ENCODE measurements at regions not wholly inside any gene's neighbourhood (a gene's known extent, or its start where the extent isn't known, plus 50 kb on each side); places are given as distances from the start of the nearest gene placed in this dataset.

DNA sequence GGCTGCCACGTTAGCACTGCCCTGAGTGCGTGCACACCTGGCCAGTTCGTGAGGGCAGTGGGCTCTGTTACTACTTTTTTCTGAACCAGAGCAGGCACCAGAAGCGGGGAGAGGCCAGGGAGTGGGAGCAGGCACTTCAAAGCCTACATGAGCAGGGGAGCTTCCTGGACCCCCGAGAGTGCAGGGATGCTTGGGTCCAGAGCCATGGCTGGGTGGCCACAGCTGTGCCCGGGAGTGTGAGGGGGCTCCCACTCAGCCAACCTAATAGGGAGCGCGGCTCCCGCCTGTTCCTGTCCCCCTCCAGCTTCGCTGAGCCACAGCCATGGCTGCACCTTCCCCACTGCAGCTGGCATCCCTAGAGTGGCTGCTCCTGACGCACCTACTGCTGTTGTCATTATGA is 1423.3 kb downstream of the SI start:
- H3K4me1 ChIP-seq (ENCODE audit: low read depth), result no peaks in the 10 kb centered on the region
- H3K4me3 ChIP-seq, result no peak overlapping the region
- H3K9me3 ChIP-seq, result no peaks in the 10 kb centered on the region
- H3K36me3 ChIP-seq (ENCODE audit: low read depth), result no peaks in the 10 kb centered on the region
- intact Hi-C loops (cut with DNase I, micrococcal nuclease), result no loop called here
- TF ChIP-seq, protein P1, sequence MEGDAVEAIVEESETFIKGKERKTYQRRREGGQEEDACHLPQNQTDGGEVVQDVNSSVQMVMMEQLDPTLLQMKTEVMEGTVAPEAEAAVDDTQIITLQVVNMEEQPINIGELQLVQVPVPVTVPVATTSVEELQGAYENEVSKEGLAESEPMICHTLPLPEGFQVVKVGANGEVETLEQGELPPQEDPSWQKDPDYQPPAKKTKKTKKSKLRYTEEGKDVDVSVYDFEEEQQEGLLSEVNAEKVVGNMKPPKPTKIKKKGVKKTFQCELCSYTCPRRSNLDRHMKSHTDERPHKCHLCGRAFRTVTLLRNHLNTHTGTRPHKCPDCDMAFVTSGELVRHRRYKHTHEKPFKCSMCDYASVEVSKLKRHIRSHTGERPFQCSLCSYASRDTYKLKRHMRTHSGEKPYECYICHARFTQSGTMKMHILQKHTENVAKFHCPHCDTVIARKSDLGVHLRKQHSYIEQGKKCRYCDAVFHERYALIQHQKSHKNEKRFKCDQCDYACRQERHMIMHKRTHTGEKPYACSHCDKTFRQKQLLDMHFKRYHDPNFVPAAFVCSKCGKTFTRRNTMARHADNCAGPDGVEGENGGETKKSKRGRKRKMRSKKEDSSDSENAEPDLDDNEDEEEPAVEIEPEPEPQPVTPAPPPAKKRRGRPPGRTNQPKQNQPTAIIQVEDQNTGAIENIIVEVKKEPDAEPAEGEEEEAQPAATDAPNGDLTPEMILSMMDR (IDR thresholded peaks at IDR 0.05), result no peak
- ATAC-seq, result no peak
- no peak for DNase-seq

DNA sequence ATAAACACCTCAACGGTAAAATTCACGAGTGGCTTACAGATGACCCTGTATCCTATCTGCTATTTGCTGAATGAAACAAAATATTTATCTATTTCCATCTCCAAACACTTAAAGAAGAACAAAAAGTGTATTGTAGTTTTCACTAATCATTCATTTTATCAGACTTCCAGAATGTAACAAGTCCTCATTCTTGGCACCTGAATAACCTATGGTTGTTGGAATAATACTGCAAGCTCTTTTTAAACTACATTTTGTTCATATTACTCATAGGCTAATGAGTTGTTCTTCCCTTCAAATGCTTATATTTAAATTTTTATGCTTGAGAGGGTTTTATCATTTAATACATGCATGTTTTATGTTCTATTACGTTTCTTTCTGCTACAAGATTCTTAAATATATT is 1434.1 kb downstream of the SI start:
- no peak overlapping the region for H3K4me3 ChIP-seq
- H3K4me1 ChIP-seq (ENCODE audit: low read depth), result no peaks in the 10 kb centered on the region
- no peaks in the 10 kb centered on the region for H3K36me3 ChIP-seq (ENCODE audit: low read depth)
- DNase-seq, result no peak
- TF ChIP-seq, protein P1 (IDR thresholded peaks at IDR 0.05), result no peak
- H3K9me3 ChIP-seq, result peaks cover 2% of the 10 kb centered on the region
- no peak for ATAC-seq
- intact Hi-C loops (cut with DNase I, micrococcal nuclease), result no loop called here

DNA sequence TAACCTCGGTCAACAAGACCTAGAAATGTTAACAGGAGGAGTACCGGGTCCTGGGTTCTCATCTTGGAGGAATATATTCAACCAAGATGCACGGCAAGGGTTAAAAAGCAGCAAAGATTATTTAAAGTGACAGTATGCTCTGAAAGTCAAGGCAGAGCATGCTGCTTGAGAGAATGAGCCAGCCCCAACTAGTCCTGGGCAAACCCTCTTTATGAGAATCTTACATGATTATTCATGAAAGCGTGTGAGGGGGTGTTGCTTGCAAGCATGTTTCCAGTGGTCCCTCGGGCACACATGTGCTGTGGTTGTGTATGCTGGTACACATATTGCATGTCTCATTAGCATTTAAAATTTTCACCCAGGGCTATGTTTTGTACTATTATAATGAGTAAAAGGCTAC is 1445.6 kb downstream of the SI start:
- DNase-seq, result no peak
- Histone ChIP-seq H3K9me3 (peaks cover 4% of the 10 kb centered on the region), H3K4me3 (no peak overlapping the region), H3K36me3 (ENCODE audit: low read depth) (no peaks in the 10 kb centered on the region), H3K4me1 (ENCODE audit: low read depth) (no peaks in the 10 kb centered on the region)
- intact Hi-C loops (cut with DNase I, micrococcal nuclease), result no loop called here
- TF ChIP-seq, protein P1 (IDR thresholded peaks at IDR 0.05), result no peak
- ATAC-seq, result no peak

DNA sequence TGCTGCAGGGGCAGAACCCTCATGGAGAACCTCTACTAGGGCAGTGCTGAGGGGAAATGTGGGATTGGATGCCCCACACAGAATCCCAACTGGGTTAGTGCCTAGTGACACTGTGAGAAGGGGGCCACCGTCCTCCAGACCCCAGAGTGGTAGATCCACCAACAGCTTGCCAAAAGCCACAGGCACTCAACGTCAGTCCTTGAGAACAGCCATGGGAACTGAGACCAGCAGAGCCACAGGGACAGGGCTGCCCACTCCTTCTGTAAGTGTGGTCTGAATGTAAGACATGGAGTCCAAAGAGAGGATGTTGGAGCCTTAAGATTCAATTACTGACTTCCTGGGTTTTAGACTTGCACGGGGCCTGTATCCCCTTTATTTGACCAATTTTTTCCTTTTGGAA is 1451.5 kb downstream of the SI start:
- intact Hi-C loops (cut with DNase I, micrococcal nuclease), result no loop called here
- Histone ChIP-seq H3K36me3 (ENCODE audit: low read depth) (no peaks in the 10 kb centered on the region), H3K4me3 (no peak overlapping the region), H3K4me1 (ENCODE audit: low read depth) (no peaks in the 10 kb centered on the region), H3K9me3 (no peaks in the 10 kb centered on the region)
- TF ChIP-seq, protein P1 (IDR thresholded peaks at IDR 0.05), result no peak
- ATAC-seq (no peak), DNase-seq (no peak)

DNA sequence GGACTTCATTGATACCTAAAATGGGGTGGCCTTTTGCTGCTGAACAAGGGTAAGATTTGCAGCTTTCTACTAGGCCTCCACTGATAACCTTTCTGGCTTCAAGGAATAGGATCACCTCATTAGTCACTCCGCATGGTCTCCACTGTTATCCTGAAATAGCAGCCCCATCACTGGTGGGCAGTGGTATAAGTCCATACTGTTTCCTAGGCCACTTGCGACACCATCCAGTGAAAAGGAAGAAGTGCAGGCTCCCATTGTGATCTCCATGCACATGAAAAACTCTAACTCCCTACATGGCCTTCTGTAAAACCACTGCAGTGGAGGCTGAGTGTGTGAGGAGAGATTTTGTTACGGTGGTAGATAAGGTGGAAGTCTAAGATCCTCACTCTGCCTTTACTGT is 1455.9 kb downstream of the SI start:
- ATAC-seq (no peak), DNase-seq (no peak)
- H3K9me3 ChIP-seq, result no peaks in the 10 kb centered on the region
- H3K4me1 ChIP-seq (ENCODE audit: low read depth), result no peaks in the 10 kb centered on the region
- no peaks in the 10 kb centered on the region for H3K36me3 ChIP-seq (ENCODE audit: low read depth)
- TF ChIP-seq, protein P1 (IDR thresholded peaks at IDR 0.05), result no peak
- no peak overlapping the region for H3K4me3 ChIP-seq
- intact Hi-C loops (cut with DNase I, micrococcal nuclease), result no loop called here

DNA sequence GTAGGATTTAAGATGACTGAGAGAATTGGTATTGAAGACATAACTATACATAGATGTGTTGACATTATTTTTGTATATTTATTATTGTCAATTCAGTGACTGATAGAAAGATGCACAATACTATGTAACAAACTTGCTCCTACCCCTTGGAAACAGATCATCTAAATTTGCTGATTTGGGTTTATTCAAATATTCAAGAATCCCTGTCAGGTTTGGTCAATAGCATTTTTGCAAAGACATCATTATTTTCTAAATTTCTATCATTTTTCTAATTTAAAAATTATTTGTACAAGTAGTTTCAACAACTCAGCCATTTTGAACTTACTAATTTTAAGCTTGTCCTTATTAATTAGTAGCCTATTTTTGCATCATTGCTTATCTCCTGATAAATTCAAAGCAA is 1463.4 kb downstream of the SI start:
- no peaks in the 10 kb centered on the region for H3K36me3 ChIP-seq (ENCODE audit: low read depth)
- H3K4me1 ChIP-seq (ENCODE audit: low read depth), result no peaks in the 10 kb centered on the region
- H3K4me3 ChIP-seq, result no peak overlapping the region
- peaks cover 2% of the 10 kb centered on the region for H3K9me3 ChIP-seq
- TF ChIP-seq, protein P1 (IDR thresholded peaks at IDR 0.05), result no peak
- intact Hi-C loops (cut with DNase I, micrococcal nuclease), result no loop called here
- no peak for DNase-seq
- ATAC-seq, result no peak
